Activated naive CD4-positive, alpha-beta T cell treated with anti-CD3 and anti-CD28 coated beads, Interleukin-2, amount 10 ng/mL, durations not matched to agents 7 days and 5 days (primary cell): ENCODE measurements at regions not wholly inside any gene's neighbourhood (a gene's known extent, or its start where the extent isn't known, plus 50 kb on each side); places are given as distances from the start of the nearest gene placed in this dataset.
"Not testable (repeated sequence)": the region's sequence is repeated elsewhere in the genome, so short reads cannot be mapped to it uniquely, and the experiment has no call there.

Experiments
- CTCF ChIA-PET: fragments of 350-600 bp; sonication (Branson Sonifier 250); formaldehyde crosslinking; loops from one replicate; lab custom pipeline; 2021; ENCODE audit warnings: antibody characterized with exemption; lab: Charles Lee
- DNase-seq: peaks from one replicate; pipeline ENCODE4 v3.0.0-alpha.2; 2020
- H3K27ac Mint-ChIP-seq: one replicate; pipeline ENCODE4 v1.8.0; 2021; ENCODE audit warnings: mild to moderate bottlenecking, moderate library complexity, mixed read lengths
- H3K27me3 Mint-ChIP-seq: one replicate; pipeline ENCODE4 v1.8.0; 2021; ENCODE audit warnings: mild to moderate bottlenecking, mixed read lengths
- H3K36me3 Mint-ChIP-seq: one replicate; pipeline ENCODE4 v1.8.0; 2021; ENCODE audit warnings: mixed read lengths
- H3K4me1 Mint-ChIP-seq: one replicate; pipeline ENCODE4 v1.8.0; 2021; ENCODE audit warnings: mixed read lengths
- H3K4me3 Mint-ChIP-seq: one replicate; pipeline ENCODE4 v1.8.0; 2021; ENCODE audit warnings: mild to moderate bottlenecking, moderate library complexity, mixed read lengths
- H3K9me3 Mint-ChIP-seq: one replicate; pipeline ENCODE4 v1.8.0; 2021; ENCODE audit warnings: mixed read lengths

- Mint-ChIP-seq H3K4me1 (no peaks in the 10 kb centered on the region), H3K27ac (no peak overlapping the region), H3K27me3 (peaks cover 7% of the 10 kb centered on the region), H3K9me3 (no peaks in the 10 kb centered on the region), H3K4me3 (no peak overlapping the region), H3K36me3 (no peaks in the 10 kb centered on the region)
- CTCF ChIA-PET, result no interaction called here
- no peak for DNase-seq
These were observed 54.7 kb upstream of the NRIP1 start for GRCh38 chr21:15119486-15119885.

- no peak for DNase-seq
- Mint-ChIP-seq H3K27me3 (peaks cover 7% of the 10 kb centered on the region), H3K4me3 (no peak overlapping the region), H3K27ac (peak overlapping the region; percentile 24), H3K36me3 (no peaks in the 10 kb centered on the region), H3K9me3 (no peaks in the 10 kb centered on the region), H3K4me1 (no peaks in the 10 kb centered on the region)
- CTCF ChIA-PET, result no interaction called here
These were observed 56.4 kb upstream of the NRIP1 start for GRCh38 chr21:15121097-15121654.

- H3K36me3 Mint-ChIP-seq, result no peaks in the 10 kb centered on the region
- DNase-seq, result no peak
- no peaks in the 10 kb centered on the region for H3K9me3 Mint-ChIP-seq
- peaks cover 7% of the 10 kb centered on the region for H3K27me3 Mint-ChIP-seq
- H3K27ac Mint-ChIP-seq, result peak overlapping the region; percentile 24
- no peak overlapping the region for H3K4me3 Mint-ChIP-seq
- CTCF ChIA-PET, result no interaction called here
- H3K4me1 Mint-ChIP-seq, result no peaks in the 10 kb centered on the region
These were observed 56.9 kb upstream of the NRIP1 start for GRCh38 chr21:15121655-15122120.

GRCh38 chr21:15122241-15122640 lies 57.4 kb upstream of the NRIP1 start:
- Mint-ChIP-seq H3K9me3 (no peaks in the 10 kb centered on the region), H3K27me3 (peaks cover 7% of the 10 kb centered on the region), H3K27ac (no peak overlapping the region), H3K4me1 (no peaks in the 10 kb centered on the region), H3K36me3 (no peaks in the 10 kb centered on the region), H3K4me3 (no peak overlapping the region)
- DNase-seq, result no peak
- CTCF ChIA-PET, result no interaction called here

- no peaks in the 10 kb centered on the region for H3K9me3 Mint-ChIP-seq
- H3K27ac Mint-ChIP-seq, result no peak overlapping the region
- H3K4me3 Mint-ChIP-seq, result no peak overlapping the region
- CTCF ChIA-PET, result interaction anchor here (0.6 kb wide), 1 partner anchor 105 kb away, joined by 4 read pairs; no protein-coding TSS in a partner anchor
- DNase-seq, result no peak
- no peaks in the 10 kb centered on the region for H3K4me1 Mint-ChIP-seq
- H3K36me3 Mint-ChIP-seq, result no peaks in the 10 kb centered on the region
- peaks cover 7% of the 10 kb centered on the region for H3K27me3 Mint-ChIP-seq
These were observed 59.9 kb upstream of the NRIP1 start for GRCh38 chr21:15124731-15125130.

- H3K4me3 Mint-ChIP-seq, result no peak overlapping the region
- no peak for DNase-seq
- CTCF ChIA-PET, result no interaction called here
- no peak overlapping the region for H3K27ac Mint-ChIP-seq
- H3K4me1 Mint-ChIP-seq, result no peaks in the 10 kb centered on the region
- no peaks in the 10 kb centered on the region for H3K36me3 Mint-ChIP-seq
- H3K9me3 Mint-ChIP-seq, result no peaks in the 10 kb centered on the region
- H3K27me3 Mint-ChIP-seq, result no peaks in the 10 kb centered on the region
These were observed 62.1 kb upstream of the NRIP1 start for GRCh38 chr21:15126948-15127347.

GRCh38 chr21:15127437-15127836 lies 62.6 kb upstream of the NRIP1 start:
- Mint-ChIP-seq H3K4me1 (no peaks in the 10 kb centered on the region), H3K4me3 (no peak overlapping the region), H3K9me3 (no peaks in the 10 kb centered on the region), H3K36me3 (no peaks in the 10 kb centered on the region), H3K27me3 (no peaks in the 10 kb centered on the region), H3K27ac (no peak overlapping the region)
- CTCF ChIA-PET, result no interaction called here
- DNase-seq, result no peak

- no peak for DNase-seq
- Mint-ChIP-seq H3K9me3 (no peaks in the 10 kb centered on the region), H3K4me1 (no peaks in the 10 kb centered on the region), H3K27me3 (no peaks in the 10 kb centered on the region), H3K4me3 (no peak overlapping the region), H3K36me3 (no peaks in the 10 kb centered on the region), H3K27ac (no peak overlapping the region)
- CTCF ChIA-PET, result no interaction called here
These were observed 63.5 kb upstream of the NRIP1 start for GRCh38 chr21:15128267-15128666.

GRCh38 chr21:15128714-15129113 lies 63.9 kb upstream of the NRIP1 start:
- H3K27me3 Mint-ChIP-seq, H3K27ac Mint-ChIP-seq, CTCF ChIA-PET, H3K36me3 Mint-ChIP-seq, H3K4me1 Mint-ChIP-seq, H3K9me3 Mint-ChIP-seq, H3K4me3 Mint-ChIP-seq, DNase-seq: not testable (repeated sequence)

GRCh38 chr21:15130326-15130725 lies 65.5 kb upstream of the NRIP1 start:
- Mint-ChIP-seq H3K4me1 (no peaks in the 10 kb centered on the region), H3K36me3 (no peaks in the 10 kb centered on the region), H3K9me3 (no peaks in the 10 kb centered on the region), H3K27me3 (no peaks in the 10 kb centered on the region), H3K4me3 (no peak overlapping the region), H3K27ac (no peak overlapping the region)
- DNase-seq, result no peak
- CTCF ChIA-PET, result no interaction called here

- no peak overlapping the region for H3K27ac Mint-ChIP-seq
- CTCF ChIA-PET, result no interaction called here
- no peaks in the 10 kb centered on the region for H3K27me3 Mint-ChIP-seq
- H3K36me3 Mint-ChIP-seq, result no peaks in the 10 kb centered on the region
- no peaks in the 10 kb centered on the region for H3K9me3 Mint-ChIP-seq
- H3K4me1 Mint-ChIP-seq, result no peaks in the 10 kb centered on the region
- no peak for DNase-seq
- no peak overlapping the region for H3K4me3 Mint-ChIP-seq
These were observed 66.0 kb upstream of the NRIP1 start for GRCh38 chr21:15130751-15131150.

GRCh38 chr21:15132781-15133180 lies 68.0 kb upstream of the NRIP1 start:
- DNase-seq, result no peak
- Mint-ChIP-seq H3K27ac (no peak overlapping the region), H3K9me3 (no peaks in the 10 kb centered on the region), H3K27me3 (peaks cover 2% of the 10 kb centered on the region), H3K4me3 (no peak overlapping the region), H3K4me1 (no peaks in the 10 kb centered on the region), H3K36me3 (no peaks in the 10 kb centered on the region)
- CTCF ChIA-PET, result no interaction called here

GRCh38 chr21:15134701-15135470 lies 70.1 kb upstream of the NRIP1 start:
- H3K9me3 Mint-ChIP-seq, result no peaks in the 10 kb centered on the region
- no peak overlapping the region for H3K4me3 Mint-ChIP-seq
- peaks cover 5% of the 10 kb centered on the region for H3K27me3 Mint-ChIP-seq
- CTCF ChIA-PET, result no interaction called here
- no peaks in the 10 kb centered on the region for H3K36me3 Mint-ChIP-seq
- no peak overlapping the region for H3K27ac Mint-ChIP-seq
- no peak for DNase-seq
- no peaks in the 10 kb centered on the region for H3K4me1 Mint-ChIP-seq

GRCh38 chr21:15135867-15136629 lies 71.2 kb upstream of the NRIP1 start:
- Mint-ChIP-seq H3K4me1 (no peaks in the 10 kb centered on the region), H3K36me3 (no peaks in the 10 kb centered on the region), H3K27me3 (peaks cover 8% of the 10 kb centered on the region), H3K9me3 (no peaks in the 10 kb centered on the region), H3K4me3 (no peak overlapping the region), H3K27ac (no peak overlapping the region)
- CTCF ChIA-PET, result no interaction called here
- DNase-seq, result no peak
